Bronchial epithelial cell (primary cell): ENCODE measurements at regions not wholly inside any gene's neighbourhood (a gene's known extent, or its start where the extent isn't known, plus 50 kb on each side); places are given as distances from the start of the nearest gene placed in this dataset.

ENCODE experiments used
- DNase-seq: peaks from one replicate; pipeline ENCODE4 v3.0.0-alpha.2; 2010; ENCODE audit warnings: low read depth
- FAIRE-seq: peaks from 2 replicates; lab custom pipeline; 2011; peaks lifted over from hg19 to GRCh38; lab: Jason Lieb, UNC
- H3K27me3 ChIP-seq: 2 replicates; pipeline ENCODE4 v1.5.1; 2011; ENCODE audit warnings: low read length; ENCODE audit not compliant: control insufficient read depth, insufficient read depth
- H3K36me3 ChIP-seq: 2 replicates; pipeline ENCODE4 v1.5.1; 2011; ENCODE audit warnings: low read length; ENCODE audit not compliant: control insufficient read depth, insufficient read depth
- H3K4me3 ChIP-seq: 2 replicates; pipeline ENCODE4 v1.5.1; 2011; ENCODE audit warnings: mild to moderate bottlenecking, low read depth, low read length, control low read depth
- TF ChIP-seq, protein P1 (sequence below): IDR thresholded peaks from 2 replicates; pipeline ENCODE4 v1.5.1; 2011; ENCODE audit warnings: mild to moderate bottlenecking, moderate library complexity, low read length, control low read depth, inconsistent platforms; ENCODE audit not compliant: insufficient read depth, severe bottlenecking

DNA sequence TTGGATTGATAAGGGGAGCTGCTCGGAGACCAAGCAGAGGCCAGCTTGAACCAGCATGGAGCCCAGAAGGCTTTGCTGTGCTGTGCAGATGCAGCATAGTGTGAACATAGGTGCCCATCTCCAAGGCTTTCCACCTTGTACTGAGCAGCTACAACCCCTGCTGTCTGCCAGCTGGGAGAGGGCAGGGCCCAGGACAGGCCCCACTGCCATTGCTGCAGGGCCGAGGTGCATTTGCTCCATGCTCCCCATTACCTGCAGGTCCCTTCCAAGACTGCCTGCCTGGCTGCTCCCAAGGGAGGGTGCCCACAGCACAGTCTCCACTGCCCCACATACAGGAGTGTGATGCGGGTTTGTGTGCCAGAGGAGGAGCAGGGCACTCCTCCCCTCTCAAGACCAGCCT, 1016.0 kb upstream of the INTU start:
- FAIRE-seq (no peak), DNase-seq (no peak)
- Histone ChIP-seq H3K27me3 (no peaks in the 10 kb centered on the region), H3K36me3 (no peaks in the 10 kb centered on the region), H3K4me3 (no peak overlapping the region)
- TF ChIP-seq, protein P1, sequence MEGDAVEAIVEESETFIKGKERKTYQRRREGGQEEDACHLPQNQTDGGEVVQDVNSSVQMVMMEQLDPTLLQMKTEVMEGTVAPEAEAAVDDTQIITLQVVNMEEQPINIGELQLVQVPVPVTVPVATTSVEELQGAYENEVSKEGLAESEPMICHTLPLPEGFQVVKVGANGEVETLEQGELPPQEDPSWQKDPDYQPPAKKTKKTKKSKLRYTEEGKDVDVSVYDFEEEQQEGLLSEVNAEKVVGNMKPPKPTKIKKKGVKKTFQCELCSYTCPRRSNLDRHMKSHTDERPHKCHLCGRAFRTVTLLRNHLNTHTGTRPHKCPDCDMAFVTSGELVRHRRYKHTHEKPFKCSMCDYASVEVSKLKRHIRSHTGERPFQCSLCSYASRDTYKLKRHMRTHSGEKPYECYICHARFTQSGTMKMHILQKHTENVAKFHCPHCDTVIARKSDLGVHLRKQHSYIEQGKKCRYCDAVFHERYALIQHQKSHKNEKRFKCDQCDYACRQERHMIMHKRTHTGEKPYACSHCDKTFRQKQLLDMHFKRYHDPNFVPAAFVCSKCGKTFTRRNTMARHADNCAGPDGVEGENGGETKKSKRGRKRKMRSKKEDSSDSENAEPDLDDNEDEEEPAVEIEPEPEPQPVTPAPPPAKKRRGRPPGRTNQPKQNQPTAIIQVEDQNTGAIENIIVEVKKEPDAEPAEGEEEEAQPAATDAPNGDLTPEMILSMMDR, result no peak

DNA sequence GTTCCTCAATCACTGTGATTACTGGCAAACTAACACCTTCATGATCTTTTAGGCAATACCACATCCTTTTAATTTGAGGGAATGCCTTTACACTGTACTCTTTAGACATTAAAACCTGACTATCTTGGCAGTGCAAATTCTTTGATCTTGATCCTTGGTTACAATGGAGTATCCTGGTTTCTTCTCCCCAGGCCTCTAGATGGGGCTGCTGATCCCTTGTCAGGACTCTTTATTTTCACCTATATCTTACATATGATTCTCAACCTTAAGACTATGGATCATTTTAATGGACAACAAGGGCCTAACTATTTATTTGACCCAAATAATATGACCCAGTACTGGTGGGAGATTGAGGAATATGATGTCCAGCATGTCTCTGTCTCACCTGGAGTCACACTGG, 1005.5 kb upstream of the INTU start:
- H3K4me3 ChIP-seq, result no peak overlapping the region
- TF ChIP-seq, protein P1, result peak; percentile 64
- H3K36me3 ChIP-seq, result no peaks in the 10 kb centered on the region
- H3K27me3 ChIP-seq, result no peaks in the 10 kb centered on the region
- peak; percentile 42 for DNase-seq
- FAIRE-seq, result no peak

DNA sequence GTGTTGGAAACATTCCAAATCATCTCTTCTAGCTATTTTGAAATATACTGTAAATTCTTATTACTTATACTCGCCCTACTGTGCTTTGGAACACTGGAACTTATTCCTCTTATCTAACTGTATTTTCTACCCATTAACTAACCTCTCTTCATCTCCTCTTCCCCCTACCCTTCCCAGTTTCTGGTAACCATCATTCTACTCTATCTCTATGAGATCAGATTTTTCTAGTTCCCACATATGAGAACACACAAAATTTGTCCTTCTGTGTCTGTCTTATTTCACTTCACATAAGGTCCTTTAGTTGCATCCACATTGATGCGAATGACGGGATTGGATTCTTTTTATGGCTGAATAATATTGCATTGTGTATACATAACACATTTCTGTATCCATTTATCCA, 1003.8 kb upstream of the INTU start:
- Histone ChIP-seq H3K4me3 (no peak overlapping the region), H3K27me3 (no peaks in the 10 kb centered on the region), H3K36me3 (no peaks in the 10 kb centered on the region)
- DNase-seq, result no peak
- no peak for FAIRE-seq
- TF ChIP-seq, protein P1, result no peak

DNA sequence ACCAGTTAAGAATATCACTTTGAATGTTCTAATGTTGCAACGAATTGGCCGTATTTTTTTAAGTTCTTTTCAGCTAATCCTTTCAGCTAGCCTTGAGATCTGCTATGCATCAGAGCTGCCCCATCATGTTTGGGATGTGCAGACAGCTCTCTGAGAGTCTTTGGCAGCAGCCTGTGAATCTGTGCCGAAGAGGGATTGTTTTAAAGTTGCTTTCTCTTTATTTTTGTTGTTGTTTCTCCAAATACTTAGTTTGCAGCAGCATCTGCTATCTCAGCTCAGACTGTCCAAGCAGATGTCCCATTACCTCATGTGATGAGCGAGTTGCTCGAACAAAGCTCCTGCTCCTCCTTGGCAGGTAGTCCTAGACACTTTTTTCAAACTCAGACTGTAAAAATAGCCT, 1002.5 kb upstream of the INTU start:
- TF ChIP-seq, protein P1, result no peak
- DNase-seq, result no peak
- H3K27me3 ChIP-seq, result no peaks in the 10 kb centered on the region
- no peak for FAIRE-seq
- no peak overlapping the region for H3K4me3 ChIP-seq
- H3K36me3 ChIP-seq, result no peaks in the 10 kb centered on the region

DNA sequence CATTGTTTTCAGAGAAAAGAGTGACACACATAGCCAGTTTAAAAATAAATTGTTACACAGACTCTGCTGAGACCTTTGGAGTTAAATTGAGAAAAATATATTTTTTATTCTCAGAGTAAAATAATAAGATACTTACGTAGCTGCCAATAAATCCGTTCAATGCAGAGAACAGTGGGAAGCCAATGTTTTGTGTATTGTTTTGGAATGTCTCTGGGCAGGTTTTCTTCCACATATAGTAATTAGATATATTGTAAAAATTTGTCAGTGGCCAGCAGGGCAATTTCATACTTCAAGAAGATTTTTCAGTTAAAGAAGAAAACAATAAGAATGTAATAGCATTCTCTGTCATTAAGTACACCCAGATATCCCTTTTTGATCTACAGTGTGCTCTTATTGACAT, 999.5 kb upstream of the INTU start:
- Histone ChIP-seq H3K27me3 (no peaks in the 10 kb centered on the region), H3K4me3 (no peak overlapping the region), H3K36me3 (no peaks in the 10 kb centered on the region)
- TF ChIP-seq, protein P1, result no peak
- FAIRE-seq (no peak), DNase-seq (no peak)

DNA sequence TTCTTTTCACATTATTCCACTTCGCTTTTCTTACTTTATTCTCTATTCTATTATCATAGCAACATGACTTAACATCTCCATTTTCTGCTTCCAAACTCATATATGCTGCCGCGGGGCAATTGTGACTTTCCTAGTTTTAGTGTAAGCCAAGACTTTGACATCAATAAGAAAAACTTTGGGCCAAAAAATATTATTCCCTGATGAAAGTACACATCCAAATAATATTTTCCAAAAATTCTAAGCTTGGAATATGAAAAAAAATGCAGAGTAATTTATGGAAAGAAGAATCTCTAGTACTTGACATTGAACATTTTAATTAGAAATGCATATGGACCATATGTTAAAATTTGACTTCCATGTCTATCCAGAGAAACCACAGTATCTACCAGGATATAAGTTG, 995.1 kb upstream of the INTU start:
- H3K4me3 ChIP-seq, result no peak overlapping the region
- TF ChIP-seq, protein P1, result no peak

More for the DNA sequence above, 995.1 kb upstream of the INTU start:
- DNase-seq (no peak), FAIRE-seq (no peak)
- Histone ChIP-seq H3K27me3 (no peaks in the 10 kb centered on the region), H3K36me3 (no peaks in the 10 kb centered on the region)
